ENCODE measurements at regions not wholly inside any gene's neighbourhood (a gene's known extent, or its start where the extent isn't known, plus 50 kb on each side); places are given as distances from the start of the nearest gene placed in this dataset.

DNA sequence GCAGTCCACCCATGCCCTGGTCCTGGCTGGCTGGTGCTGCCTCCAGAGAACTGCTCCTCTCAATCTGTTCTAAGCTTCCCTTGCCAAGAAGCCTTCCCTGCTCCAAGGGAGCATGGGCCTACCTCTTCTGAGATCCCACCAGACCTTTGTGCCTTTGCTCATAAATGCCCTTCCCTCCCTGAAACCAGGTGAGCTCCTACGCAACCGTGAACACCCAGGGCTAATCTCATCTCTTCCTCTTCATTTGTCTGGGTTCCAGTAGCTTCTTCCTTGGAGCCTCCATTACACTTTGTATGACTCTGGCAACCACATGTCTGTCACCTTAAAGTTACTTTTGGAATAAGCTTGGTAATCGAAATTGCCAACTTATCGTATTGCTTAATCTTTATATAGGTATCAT lies 270.6 kb downstream of the PBX3 start:
- no peak for DNase-seq

DNA sequence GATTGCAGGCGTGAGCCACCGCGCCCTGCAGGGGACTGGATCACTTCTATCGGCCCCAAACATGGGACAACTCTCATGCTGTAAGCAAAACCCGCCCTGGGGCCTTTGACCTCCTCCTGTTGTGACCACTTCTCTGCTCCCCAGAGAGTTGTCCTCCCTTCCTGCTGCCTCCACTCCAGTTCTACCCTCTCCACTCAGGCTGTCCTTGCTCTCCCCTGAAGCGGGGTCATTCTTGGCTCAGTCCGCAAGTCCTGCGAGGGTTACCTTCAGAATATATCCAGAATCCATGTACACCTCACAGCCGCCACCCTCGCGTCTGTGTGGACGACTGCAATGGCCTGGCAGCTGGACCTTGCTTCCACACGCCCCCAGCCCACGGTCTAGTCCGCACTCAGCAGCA lies 273.7 kb downstream of the PBX3 start:
- DNase-seq = no peak

DNA sequence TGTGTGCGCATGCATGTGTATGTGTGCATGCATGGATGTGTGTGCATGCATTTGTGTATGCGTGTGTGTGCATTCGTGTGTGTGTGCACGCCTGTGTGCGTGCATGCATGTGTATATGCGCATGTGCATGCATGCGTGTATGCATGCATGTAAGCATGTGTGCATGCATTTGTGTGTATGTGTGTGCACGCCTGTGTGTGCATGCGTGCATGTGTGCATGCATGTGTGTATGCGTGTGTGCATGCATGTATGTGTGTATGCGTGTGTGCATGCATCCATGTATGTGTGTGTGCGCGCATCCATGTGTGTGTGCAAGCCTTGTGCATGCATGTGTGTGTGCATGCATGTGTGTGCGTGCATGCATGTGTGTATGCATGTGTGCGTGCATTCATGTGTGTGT lies 276.8 kb downstream of the PBX3 start:
- no peak for DNase-seq

DNA sequence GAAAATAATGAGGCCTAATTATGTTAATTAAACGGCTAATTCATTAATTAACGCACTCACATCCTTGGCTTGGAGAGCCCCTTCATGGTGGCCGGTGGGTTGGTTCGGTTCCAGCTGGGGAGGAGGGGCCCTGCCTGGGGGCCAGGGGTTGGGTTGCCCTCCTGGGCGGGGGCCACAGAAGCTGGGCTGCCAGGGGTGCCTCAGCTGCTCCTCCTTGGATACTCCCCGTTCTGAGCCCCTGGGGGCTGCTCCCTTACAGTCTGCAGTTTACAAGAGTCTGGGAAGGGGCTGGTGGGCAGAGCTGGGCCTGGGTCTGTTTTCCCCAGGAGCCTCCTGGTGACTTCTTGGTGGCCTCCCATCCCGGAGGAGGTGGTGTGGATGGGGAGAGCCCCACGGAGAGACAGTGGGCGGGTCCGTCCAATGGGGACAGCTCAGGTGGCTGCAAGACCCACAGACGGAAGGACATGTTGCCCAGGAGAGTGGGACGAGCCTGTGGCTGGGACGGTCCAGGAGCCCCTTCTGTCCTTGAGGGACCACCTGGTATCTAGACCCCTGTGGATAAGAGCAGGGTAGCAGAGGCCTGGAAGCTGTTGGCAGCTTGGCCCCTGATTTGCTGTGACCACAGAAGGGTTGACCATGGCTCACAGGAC lies 277.5 kb downstream of the PBX3 start:
- no peak for DNase-seq

DNA sequence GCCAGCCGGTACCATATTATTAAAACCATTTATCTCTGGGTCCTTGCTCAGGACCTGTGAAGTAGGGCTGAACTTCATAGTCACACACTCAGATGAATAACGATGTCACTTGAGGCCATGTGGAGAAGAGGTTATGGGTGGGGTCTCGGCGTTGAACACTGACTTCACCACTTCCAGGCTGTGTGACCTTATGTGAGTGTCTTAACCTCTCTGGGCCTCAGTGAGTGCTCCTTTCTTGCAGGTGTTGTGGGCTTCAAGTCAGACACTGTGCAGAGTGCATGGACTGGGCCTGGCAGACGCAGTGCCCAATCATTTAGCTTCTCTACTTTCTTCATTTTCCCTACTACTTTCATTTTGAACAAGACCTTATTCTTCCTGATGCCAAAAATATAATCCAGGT lies 278.8 kb downstream of the PBX3 start:
- DNase-seq = no peak

DNA sequence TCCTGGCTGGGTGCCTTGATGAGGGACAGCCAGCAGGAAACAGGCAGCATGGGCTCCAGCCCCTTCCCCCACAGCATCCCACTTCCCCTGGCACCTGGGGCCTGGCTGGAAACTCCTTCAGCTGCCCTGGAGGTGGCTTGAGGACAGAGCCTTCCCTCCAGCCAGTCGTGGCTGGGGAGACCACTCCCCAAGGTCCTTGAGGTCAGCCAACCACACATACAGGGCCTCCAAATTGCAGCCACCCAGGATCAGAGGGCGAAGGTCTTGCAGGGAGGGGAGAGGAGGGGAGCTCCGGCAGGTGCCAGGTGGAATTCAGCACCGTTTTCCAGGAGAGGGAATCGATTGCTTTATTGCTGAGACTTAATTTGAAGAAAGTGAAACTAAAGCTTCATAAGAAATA lies 280.4 kb downstream of the PBX3 start:
- no peak for DNase-seq

DNA sequence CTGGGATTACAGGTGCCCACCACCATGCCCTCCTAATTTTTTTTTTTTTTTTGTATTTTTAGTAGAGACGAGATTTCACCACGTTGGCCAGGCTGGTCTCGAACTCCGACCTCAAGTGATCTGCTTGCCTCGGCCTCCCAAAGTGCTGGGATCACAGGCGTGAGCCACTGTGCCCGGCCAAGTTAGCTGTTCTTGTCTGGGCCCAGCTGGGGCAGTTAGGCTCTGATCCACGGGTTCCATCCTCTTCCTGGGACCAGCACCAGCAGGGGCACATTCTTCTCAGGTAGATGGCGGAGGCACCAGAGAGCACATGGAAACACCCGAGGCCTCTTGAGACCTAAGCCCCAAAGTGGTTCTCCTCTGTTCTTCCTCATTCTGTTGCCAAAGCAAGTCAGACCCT lies 281.6 kb downstream of the PBX3 start:
- no peak for DNase-seq

DNA sequence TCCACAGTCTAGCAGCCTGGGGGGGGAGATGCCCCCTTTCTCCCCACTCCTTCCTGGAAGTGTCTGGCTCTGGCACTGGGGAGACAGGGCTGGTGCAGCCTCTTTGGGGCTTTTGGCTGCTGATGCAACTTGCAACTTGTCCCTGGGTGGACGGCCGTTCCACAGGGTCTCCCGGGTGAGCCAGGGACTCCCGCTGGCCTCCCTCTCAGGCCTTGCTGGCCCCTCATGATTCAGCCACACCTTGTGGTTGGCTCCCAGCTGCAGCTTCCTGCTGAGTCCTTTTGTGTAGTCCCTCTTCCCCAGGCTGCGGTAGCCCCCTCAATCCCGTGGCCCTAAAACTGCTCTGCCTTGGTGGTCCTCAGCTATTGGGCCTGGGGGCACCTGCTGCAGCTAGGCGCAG lies 283.5 kb downstream of the PBX3 start:
- no peak for DNase-seq

DNA sequence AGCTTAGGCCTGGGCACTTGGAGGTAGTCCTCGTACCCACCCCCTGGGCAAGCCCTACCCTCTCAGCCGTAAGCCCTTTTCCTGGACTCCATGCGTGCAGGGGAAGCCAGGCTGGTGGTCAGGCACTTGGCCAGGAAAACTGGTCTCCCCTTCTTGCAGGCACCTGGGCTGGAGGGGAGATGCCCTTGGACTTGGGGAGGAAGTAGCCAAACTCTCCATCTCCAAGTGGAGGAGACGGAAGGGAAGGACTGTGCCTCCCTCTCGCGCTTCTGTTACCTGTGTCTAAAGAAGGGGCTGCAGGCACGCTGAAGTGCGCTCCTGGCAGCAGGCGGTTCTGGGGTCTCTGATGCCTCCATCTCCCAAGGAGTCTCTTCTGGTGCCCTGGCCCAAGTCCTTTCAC lies 283.9 kb downstream of the PBX3 start:
- no peak for DNase-seq

DNA sequence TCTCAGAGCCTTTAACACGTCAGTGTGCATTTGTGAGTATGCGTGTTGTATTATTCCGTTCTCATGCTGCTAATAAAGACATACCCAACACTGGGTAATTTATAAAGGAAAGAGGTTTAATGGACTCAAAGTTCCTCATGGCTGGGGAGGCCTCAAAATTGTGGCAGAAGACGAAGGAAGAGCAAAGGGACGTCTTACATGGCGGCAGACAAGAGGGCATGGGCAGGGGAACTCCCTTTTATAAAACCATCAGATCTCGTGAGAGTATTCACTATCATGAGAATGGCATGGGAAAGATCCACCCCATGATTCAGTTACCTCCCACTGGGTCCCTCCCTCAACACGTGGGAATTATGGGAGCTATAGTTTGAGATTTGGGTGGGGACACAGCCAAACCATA lies 285.0 kb downstream of the PBX3 start:
- no peak for DNase-seq

DNA sequence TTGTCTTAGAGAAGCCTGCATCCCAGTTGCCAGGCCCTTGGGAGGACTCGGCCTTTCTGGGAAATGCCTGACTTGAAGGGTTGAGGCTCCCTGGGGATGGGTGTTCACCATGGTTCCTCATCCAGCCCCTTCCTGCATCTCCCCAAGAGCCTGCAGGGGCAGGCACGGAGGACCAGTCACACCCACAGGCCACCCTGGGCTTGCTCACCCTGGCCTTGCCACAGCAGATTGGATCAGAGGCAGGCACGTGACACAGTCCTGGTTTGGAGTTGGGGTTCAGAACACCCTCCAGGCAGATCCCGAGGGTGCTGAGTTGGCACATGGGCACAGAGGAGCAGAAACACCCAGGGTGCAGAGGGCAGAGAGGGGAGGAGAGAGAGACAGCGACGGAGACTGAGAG lies 286.1 kb downstream of the PBX3 start:
- no peak for DNase-seq

DNA sequence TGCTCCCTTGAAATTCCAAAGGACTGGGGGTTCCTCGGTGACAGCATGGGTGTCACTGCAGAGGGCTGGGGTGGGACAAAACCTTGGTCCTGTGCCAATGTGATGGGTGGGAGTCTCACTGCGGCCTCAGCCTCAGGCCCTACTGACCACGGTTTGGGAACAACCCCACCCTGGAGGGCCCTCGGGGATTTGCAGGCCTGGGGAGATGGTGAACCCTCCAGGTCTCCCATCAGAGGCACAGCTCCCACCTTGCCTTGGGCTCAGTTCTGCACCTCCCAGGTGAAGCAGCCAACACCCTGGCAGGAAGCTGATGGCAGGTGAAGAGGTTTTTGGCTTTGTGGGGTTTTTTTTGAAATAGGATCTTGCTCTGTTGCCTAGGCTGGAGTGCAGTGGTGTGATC lies 286.8 kb downstream of the PBX3 start:
- DNase-seq = no peak

DNA sequence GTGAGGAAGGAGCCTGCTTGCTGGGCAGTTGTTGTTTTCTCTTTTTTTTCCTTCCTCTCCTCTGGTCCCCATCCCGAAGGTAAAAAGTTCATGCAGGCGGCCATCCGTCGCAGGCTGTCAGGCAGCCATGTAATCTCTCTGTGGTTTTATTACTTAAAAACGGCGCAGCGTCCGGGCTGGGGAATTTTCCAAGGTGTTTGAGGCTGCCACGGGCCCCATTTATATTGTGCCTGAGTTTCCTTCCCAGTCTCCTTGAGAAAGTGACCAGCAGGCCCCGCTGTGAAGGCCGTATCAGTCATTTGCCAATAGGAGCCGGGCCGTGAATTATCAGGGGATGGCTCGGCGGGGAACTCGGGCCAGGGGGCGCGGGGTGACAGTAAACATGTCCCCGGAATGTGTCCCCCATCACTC lies 289.7 kb downstream of the PBX3 start:
- DNase-seq = no peak

DNA sequence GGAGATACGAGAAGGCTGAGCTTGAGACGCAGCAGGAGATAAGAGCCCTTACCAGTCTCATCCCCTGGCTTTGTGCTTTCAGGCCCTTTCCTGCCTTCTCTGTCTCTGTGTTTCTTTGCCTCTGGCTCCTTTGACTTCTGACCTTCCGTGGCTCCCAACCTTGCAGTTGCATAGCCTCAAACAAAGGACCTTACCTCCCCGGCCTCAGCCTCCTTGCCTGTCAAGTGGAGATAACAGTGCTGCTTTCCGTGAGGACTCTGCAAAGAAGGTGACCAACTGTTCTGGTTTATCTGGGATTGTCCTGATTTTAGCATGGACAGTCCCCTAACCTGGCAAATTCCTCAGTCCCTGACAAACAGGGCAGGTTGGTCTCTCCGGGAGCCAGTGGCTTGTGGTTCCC lies 287.8 kb upstream of the MVB12B start:
- no peak for DNase-seq

DNA sequence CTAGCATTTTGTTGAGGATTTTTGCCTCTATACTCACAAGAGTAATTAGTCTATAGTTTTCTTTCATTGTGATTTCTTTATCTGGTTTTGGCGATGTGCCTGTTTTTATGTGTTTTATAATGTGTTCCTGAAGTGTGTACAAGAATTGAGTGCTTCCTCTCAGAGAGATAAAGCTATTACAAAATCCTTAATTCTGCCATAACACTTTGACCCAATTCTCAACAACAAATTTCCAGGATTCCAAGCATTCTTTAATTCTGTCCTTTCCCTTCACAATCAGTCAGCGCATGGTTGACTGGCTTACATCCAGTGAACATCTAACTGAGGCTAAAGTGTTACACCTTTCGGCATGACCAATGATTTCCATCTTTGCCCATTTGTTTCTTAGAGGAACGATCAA lies 282.9 kb upstream of the MVB12B start:
- no peak for DNase-seq

DNA sequence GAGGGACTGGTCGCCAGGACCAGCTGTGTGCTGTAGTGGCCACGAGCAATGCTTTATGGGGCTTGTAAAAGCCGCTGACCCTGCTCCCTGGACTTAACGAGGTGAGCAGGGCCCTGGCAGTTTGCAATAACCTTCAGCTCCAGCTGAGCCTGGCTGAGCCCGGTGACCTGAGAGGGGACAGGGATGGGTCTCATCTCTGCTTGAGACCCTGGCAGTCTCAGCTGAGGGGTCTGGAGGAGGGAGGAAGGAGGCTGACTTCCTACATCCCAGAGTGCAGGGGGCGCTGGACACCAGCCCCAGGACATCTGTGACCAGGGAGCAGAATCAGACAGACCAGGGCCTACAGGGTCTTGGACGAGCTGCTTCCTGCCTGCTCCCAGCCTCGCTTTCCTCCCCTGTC lies 277.5 kb upstream of the MVB12B start:
- DNase-seq = no peak

DNA sequence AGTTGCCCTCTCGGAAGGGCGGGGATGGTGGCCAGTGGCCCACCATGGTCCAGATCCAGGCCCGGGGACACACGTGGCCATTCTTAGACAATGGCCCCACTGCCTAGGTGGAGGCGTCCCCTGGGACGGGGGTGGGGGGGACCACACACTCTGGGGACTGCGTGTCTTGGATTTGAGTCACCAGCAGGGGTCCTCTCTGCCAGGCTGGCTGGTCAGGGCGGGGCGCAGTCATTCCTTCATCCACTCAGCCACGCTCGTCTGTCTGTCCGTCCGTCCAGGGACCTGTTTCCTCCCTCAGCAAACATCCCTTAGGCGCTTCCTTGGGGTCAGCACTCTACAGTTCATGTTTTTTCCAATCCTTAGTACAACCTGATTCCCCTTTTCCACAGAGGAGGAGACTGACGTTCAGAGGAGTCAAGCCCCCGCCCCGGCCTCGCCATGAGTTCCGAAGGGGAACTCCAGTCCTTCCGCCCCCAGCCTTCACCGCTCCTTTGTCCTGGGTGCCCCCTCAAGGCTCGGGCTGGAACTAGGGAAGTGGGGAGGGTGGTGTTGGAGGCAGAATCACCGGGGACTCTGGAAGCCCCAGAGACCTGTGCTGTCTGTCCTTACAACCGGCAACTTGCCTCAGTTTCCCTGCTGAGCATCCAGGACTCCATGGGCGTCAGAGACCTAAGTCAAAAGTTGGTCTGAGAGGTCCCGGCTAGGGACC lies 276.6 kb upstream of the MVB12B start:
- no peak for DNase-seq

DNA sequence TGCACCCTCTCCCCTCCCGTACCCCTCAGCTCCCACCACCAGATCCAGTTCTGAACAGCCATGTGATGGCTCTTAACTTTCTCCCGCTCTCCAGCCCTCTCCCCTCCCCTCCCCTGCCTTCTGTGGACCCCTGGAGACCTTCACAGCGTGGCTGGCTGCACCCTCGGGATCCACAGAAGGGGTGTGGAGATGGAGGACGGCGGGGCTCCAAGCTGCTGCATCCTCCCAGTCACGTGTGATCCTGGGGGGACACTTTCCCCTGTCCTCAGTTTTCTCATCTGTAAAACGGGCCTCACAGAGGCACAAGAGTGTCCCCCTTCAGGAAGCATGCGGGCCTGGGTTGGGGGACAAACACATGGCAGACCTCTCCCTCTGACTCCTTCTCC lies 276.0 kb upstream of the MVB12B start:
- DNase-seq = no peak

DNA sequence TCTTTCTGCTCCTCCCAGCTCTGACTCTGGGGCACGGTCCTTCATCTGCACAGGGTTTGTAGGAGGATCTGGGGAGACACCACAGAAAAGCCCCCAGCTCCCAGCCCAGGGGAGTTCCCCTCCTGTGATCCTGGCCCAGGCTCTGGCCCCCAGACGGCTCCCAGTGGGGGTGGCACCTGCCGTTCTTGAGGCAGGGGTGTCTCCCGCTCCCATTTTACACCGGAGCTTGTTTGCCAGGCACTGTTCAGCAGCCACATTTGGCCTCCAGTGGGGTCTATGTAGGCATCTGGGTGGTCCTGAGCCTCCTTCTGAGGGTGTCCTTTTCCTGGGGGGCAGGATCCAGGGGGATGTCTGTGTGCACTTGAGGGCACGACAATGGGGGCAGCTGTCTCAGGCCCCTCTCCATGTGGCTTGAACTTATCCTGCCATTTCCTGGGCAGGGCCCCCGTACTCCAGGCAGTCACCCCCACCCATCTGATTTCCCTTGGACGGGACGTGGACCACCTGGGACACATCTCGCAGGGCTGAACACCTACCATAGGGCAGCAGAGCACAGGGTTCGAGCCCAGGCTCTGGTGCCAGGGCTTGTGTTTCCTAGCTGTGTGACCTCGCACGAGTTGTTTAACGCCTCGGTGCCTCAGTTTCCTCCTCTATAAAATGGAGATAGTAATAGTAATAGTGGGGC lies 275.0 kb upstream of the MVB12B start:
- no peak for DNase-seq

DNA sequence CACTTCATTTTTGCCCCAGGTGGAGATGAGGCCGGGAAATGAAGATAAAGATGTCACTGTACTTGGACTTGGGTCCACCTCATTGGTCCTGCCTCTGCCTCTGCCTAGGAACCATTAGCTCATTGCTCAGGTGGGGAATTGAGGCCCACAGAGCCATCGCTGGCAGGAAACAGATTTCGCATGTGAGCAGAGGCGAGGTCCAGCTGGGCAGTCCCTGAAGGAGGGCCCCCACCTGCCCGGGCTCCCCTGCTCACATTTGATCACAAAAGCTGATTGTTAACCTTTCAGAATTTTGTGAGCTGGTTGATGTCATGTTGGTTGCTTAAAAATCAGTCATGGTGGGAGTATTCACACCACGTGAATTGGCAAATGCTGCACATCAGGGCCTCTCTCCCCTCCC lies 273.8 kb upstream of the MVB12B start:
- DNase-seq = no peak

DNA sequence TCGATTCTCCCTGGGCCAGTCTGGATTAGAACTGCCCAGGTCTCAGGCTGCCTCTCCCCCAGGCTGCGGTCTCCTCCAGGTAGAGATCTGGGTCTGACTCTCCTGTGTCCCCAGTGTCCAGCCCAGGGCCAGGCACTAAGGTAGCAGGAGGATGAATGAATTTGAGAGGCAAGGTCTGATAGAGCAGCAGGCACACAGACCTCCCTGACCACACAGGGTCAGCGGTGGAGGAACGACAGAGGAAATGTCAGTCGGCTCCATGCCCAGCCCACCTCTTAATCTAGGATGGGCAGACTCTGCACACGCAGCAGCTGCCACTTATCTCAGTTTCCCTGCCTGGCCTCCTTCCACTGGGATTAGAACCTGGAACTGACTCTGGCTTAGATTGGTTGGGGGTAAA lies 272.7 kb upstream of the MVB12B start:
- DNase-seq = no peak

DNA sequence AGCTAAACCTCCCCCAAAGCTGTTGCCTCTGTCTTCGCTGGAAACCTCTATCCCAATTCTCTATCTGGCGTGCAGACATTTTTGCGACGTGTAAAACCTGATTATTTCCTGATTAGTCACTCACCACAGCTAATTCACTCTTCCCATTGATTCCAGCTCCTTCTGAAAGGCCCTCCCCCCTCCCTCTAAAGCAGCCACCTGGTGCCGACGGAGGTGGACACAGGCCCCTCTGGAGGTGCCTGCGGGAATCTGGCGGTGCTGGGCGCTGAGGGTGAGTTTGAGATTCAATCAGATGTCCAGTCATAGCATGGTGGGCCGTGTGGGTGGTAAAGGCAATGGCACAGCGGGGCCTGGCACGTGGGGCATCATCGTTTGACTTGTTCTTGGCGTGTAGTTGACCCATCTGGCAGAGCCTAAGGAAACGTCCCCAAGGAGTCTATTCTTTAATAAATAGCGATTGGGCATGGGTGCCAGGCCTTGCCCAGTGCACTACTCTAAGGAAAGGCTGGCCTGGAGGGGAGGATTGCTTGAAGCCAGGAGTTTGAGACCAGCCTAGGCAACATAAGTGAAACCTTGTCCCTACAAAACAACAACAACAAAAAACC lies 271.1 kb upstream of the MVB12B start:
- peak; percentile 12 for DNase-seq

DNA sequence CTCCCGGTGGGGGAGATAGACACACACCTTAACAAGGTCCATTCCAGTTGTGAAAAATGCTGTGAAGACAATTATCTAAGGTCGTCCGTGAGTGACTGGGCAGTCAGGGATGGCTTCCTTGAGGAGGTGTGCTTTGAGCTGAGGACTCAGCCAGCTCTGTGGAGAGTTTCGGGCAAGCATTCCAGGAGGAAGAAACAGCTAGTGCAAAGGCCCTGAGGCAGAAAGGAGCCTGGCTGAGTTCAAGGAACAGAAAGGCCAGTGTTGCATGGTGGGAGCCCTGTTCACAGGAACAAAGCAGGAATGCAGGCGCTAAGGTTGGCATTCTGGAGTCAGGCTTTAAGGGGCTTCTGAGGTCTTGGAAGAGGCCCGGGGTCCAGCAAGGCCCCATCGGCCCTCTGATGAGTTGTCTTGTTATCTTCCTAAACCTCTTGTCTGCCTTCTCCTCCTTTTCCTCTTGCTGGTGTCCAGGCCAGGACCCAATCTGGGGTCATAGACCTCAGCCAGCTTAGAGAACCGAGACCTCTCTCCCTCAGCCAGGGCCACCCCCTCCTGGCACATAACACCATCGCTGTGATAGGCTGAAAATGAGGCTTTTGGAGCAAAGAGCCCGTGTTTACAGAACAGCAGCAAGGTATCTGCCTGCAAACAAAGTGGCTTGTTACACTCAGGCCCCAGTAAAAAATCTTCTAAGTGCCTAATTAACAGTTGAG lies 270.2 kb upstream of the MVB12B start:
- DNase-seq = no peak

Data from NCI-H446 treated with DMSO at 0.1 percent for 48 hours (cell line).